ENCODE measurements at regions not wholly inside any gene's neighbourhood (a gene's known extent, or its start where the extent isn't known, plus 50 kb on each side); places are given as distances from the start of the nearest gene placed in this dataset.

DNA sequence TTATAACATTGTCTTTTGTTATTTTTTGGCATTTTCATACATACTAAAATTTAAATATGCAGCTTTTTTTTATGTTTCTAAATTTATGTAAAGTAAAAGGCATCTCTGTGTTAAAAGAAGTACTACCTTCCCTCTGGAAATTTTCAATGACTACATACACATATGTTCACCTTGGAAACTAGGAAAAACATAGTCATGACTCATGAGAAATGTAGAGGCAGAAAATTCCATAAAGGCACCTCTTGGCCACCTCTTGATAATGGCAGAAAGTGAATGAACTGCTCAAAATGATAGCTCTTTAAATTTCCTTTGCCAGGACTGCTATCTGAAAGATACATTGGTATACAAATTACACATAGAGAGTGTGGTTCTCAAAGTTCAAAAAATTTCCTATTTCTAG lies 889.1 kb upstream of the ZEB2 start:
- Histone ChIP-seq H3K27me3 (ENCODE audit: insufficient read depth, poor library complexity, severe bottlenecking) (no peaks in the 10 kb centered on the region), H3K27ac (replicated peaks) (no peak overlapping the region), H3K4me3 (replicated peaks; ENCODE audit: insufficient read depth, low read length) (no peak overlapping the region)
- no peak for DNase-seq (ENCODE audit: low read depth in 1 of 2, low spot score in 1 of 2)
- TF ChIP-seq POLR2AphosphoS5 (IDR thresholded peaks at IDR 0.05; ENCODE audit: low read depth) (no peak), GABPA (IDR thresholded peaks at IDR 0.05; ENCODE audit: low read depth) (no peak), SPI1 (IDR thresholded peaks at IDR 0.05; ENCODE audit: borderline replicate concordance, low read depth) (no peak)
- TF ChIP-seq, protein P1, sequence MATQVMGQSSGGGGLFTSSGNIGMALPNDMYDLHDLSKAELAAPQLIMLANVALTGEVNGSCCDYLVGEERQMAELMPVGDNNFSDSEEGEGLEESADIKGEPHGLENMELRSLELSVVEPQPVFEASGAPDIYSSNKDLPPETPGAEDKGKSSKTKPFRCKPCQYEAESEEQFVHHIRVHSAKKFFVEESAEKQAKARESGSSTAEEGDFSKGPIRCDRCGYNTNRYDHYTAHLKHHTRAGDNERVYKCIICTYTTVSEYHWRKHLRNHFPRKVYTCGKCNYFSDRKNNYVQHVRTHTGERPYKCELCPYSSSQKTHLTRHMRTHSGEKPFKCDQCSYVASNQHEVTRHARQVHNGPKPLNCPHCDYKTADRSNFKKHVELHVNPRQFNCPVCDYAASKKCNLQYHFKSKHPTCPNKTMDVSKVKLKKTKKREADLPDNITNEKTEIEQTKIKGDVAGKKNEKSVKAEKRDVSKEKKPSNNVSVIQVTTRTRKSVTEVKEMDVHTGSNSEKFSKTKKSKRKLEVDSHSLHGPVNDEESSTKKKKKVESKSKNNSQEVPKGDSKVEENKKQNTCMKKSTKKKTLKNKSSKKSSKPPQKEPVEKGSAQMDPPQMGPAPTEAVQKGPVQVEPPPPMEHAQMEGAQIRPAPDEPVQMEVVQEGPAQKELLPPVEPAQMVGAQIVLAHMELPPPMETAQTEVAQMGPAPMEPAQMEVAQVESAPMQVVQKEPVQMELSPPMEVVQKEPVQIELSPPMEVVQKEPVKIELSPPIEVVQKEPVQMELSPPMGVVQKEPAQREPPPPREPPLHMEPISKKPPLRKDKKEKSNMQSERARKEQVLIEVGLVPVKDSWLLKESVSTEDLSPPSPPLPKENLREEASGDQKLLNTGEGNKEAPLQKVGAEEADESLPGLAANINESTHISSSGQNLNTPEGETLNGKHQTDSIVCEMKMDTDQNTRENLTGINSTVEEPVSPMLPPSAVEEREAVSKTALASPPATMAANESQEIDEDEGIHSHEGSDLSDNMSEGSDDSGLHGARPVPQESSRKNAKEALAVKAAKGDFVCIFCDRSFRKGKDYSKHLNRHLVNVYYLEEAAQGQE (IDR thresholded peaks at IDR 0.05; ENCODE audit: insufficient replicate concordance, low read depth): no peak
- TF ChIP-seq, protein P2, sequence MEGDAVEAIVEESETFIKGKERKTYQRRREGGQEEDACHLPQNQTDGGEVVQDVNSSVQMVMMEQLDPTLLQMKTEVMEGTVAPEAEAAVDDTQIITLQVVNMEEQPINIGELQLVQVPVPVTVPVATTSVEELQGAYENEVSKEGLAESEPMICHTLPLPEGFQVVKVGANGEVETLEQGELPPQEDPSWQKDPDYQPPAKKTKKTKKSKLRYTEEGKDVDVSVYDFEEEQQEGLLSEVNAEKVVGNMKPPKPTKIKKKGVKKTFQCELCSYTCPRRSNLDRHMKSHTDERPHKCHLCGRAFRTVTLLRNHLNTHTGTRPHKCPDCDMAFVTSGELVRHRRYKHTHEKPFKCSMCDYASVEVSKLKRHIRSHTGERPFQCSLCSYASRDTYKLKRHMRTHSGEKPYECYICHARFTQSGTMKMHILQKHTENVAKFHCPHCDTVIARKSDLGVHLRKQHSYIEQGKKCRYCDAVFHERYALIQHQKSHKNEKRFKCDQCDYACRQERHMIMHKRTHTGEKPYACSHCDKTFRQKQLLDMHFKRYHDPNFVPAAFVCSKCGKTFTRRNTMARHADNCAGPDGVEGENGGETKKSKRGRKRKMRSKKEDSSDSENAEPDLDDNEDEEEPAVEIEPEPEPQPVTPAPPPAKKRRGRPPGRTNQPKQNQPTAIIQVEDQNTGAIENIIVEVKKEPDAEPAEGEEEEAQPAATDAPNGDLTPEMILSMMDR (IDR thresholded peaks at IDR 0.05; ENCODE audit: insufficient read depth, low read length): no peak

DNA sequence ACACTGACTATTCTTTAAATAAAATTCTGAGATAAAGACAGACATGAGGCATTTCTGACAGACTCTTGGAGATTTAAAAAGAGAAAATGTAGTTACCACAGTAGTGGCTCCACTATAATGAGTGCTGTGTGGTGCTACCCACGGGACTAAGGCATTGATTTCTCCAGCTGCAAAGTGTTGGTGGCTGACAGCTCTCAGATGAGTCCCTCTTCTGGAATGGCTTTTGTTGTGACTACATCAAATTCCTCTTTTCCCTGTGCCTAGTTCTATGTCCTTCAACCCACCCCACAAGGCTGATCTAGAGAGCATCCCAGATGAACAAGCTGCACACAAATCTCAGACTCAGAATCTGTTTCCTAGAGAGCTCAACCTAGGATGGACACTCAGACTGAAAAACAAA lies 884.8 kb upstream of the ZEB2 start:
- Histone ChIP-seq H3K4me3 (replicated peaks; ENCODE audit: insufficient read depth, low read length) (no peak overlapping the region), H3K27ac (replicated peaks) (no peak overlapping the region), H3K27me3 (ENCODE audit: insufficient read depth, poor library complexity, severe bottlenecking) (no peaks in the 10 kb centered on the region)
- no peak for DNase-seq (ENCODE audit: low read depth in 1 of 2, low spot score in 1 of 2)
- TF ChIP-seq, protein P1 (IDR thresholded peaks at IDR 0.05; ENCODE audit: insufficient replicate concordance, low read depth): no peak
- TF ChIP-seq POLR2AphosphoS5 (IDR thresholded peaks at IDR 0.05; ENCODE audit: low read depth) (no peak), SPI1 (IDR thresholded peaks at IDR 0.05; ENCODE audit: borderline replicate concordance, low read depth) (no peak), GABPA (IDR thresholded peaks at IDR 0.05; ENCODE audit: low read depth) (no peak)
- TF ChIP-seq, protein P2 (IDR thresholded peaks at IDR 0.05; ENCODE audit: insufficient read depth, low read length): no peak

DNA sequence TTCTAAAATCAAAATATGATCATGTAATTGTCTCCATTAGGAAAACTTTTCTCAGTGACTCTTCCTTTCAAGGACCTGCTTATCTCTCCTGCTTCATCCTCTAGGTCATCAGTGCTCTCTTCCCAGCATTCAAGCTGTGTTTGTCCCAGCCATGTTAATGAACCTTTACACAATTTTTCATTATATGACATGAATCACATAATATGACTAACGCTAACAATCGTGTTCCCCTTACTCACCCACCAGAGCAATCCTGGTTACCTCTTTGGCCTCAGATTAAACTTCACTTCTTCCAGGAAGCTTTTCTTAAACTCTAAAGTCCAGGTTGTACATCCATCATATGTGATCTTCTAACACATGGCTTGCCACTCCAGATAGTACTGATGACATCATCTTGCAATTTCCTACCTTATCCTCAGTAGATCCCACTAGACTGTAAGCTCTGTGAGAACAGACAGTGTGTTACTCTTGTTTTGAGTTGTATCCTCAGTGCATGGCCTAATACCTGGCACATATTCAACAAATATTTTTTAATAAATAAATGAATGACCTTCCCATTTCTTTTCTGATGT lies 882.9 kb upstream of the ZEB2 start:
- Histone ChIP-seq H3K27me3 (ENCODE audit: insufficient read depth, poor library complexity, severe bottlenecking) (no peaks in the 10 kb centered on the region), H3K4me3 (replicated peaks; ENCODE audit: insufficient read depth, low read length) (no peak overlapping the region), H3K27ac (replicated peaks) (no peak overlapping the region)
- DNase-seq (ENCODE audit: low read depth in 1 of 2, low spot score in 1 of 2): no peak
- no peak for TF ChIP-seq GABPA (IDR thresholded peaks at IDR 0.05; ENCODE audit: low read depth)
- no peak for TF ChIP-seq POLR2AphosphoS5 (IDR thresholded peaks at IDR 0.05; ENCODE audit: low read depth)
- TF ChIP-seq, protein P2 (IDR thresholded peaks at IDR 0.05; ENCODE audit: insufficient read depth, low read length): no peak
- no peak for TF ChIP-seq SPI1 (IDR thresholded peaks at IDR 0.05; ENCODE audit: borderline replicate concordance, low read depth)
- TF ChIP-seq, protein P1 (IDR thresholded peaks at IDR 0.05; ENCODE audit: insufficient replicate concordance, low read depth): no peak

Data from HL-60 (cell line).